Heart left ventricle (tissue), 13 donors: ENCODE measurements at regions not wholly inside any gene's neighbourhood (a gene's known extent, or its start where the extent isn't known, plus 50 kb on each side); places are given as distances from the start of the nearest gene placed in this dataset.

ENCODE experiments used
- CTCF ChIP-seq, 12 donors: fragments of 200-600 bp; sonication (generic) in 4 of 12; IDR thresholded peaks; one replicate each; pipeline versions ENCODE4 v1.5.0 to v1.8.0; 2018 to 2022; ENCODE audit warnings: antibody characterized with exemption in 12 of 12, mild to moderate bottlenecking in 5 of 12
- POLR2A ChIP-seq, 2 donors: fragments of 450-650 bp; IDR thresholded peaks; one replicate each; pipeline ENCODE4 v1.6.1; 2017; ENCODE audit warnings: antibody characterized with exemption in 2 of 2, mild to moderate bottlenecking in 2 of 2, moderate library complexity in 2 of 2
- donor health status: ischemic (EF 13 %, LVEDD 7.1; RV severe dilation, severe dysfunction).
- donor health status: DM: no; HTN: yes; CAD: no.
- donor health status: DM: no; HTN: no; CAD: no.
- donor health status: ischemic (EF 25% LVEDD 6.9; RV normal size, moderate dysfunction).
- donor health status: ischemic (EF 25% LVEDD 5.7; RV mildly dilated, moderate dysfunction).
- donor health status: ischemic (EF 35%, LVEDD 5.7; RV mildly dilated, moderate dysfunction).
- donor health status: nonischemic (EF 11% LVEDD 7.7; RV severe dilation, severe dysfunction).
- donor health status: DM: yes; HTN: yes; CAD: no.
- donor health status: PGD.
- donor health status: ischemic (EF 29% LVEDD 5.4; RV normal size, mild dysfunction).
- donor health status: nonischemic (EF 23%, LVEDD 6.1; RV moderate dilation, normal function).

GRCh38 chr7:21123586-21123985, 304.3 kb upstream of the SP4 start:
- TF ChIP-seq CTCF (IDR thresholded peaks at IDR 0.05) = no peak
- TF ChIP-seq POLR2A (IDR thresholded peaks at IDR 0.05) = no peak
